SK-N-SH (cell line): ENCODE measurements at regions not wholly inside any gene's neighbourhood (a gene's known extent, or its start where the extent isn't known, plus 50 kb on each side); places are given as distances from the start of the nearest gene placed in this dataset.
"Not testable (repeated sequence)": the region's sequence is repeated elsewhere in the genome, so short reads cannot be mapped to it uniquely, and the experiment has no call there.

Source experiments
- CTCF ChIA-PET: fragments of 300-600, 350-600 bp; formaldehyde crosslinking; extraction: SDS; loops from one replicate; lab custom pipeline; 2021; lab: Yijun Ruan, JAX
- POLR2A ChIA-PET: fragments of 350-600 bp; sonication (Branson Sonifier 250); formaldehyde crosslinking; extraction: SDS; loops from one replicate; lab custom pipeline; 2020; ENCODE audit warnings: antibody characterized with exemption, inconsistent platforms; lab: Yijun Ruan, JAX
- DNase-seq: peaks from one replicate; pipeline ENCODE4 v3.0.0; 2012
- H2AFZ ChIP-seq: fragments of 200-600 bp; sonication (generic); 2 replicates; pipeline ENCODE4 v1.8.1; 2016; ENCODE audit warnings: antibody characterized with exemption, mild to moderate bottlenecking, low read depth
- H3F3A ChIP-seq: fragments of 200-600 bp; sonication (generic); replicated peaks from 2 replicates; pipeline ENCODE3; 2016; ENCODE audit warnings: antibody characterized with exemption, mild to moderate bottlenecking; ENCODE audit not compliant: insufficient read depth
- H3K27ac ChIP-seq, 2 experiments: fragments of 200-500 bp in 1 of 2; fragments of 200-600 bp in 1 of 2; sonication (Bioruptor generic) in 1 of 2; sonication (generic), shearing (Covaris generic) in 1 of 2; 2 replicates each; pipeline versions ENCODE4 v1.5.1 to v1.6.1; 2014 to 2016; ENCODE audit warnings: low read depth in 2 of 2, inconsistent platforms in 1 of 2, low read length in 1 of 2, mild to moderate bottlenecking in 1 of 2, mixed read lengths in 1 of 2
- H3K27me3 ChIP-seq: fragments of 200-600 bp; sonication (generic), shearing (Covaris generic); 2 replicates; pipeline ENCODE4 v1.6.1; 2016; ENCODE audit warnings: mixed run types; ENCODE audit not compliant: insufficient read depth
- H3K36me3 ChIP-seq, 2 experiments: fragments of 200-500 bp in 1 of 2; fragments of 200-600 bp in 1 of 2; sonication (Bioruptor generic) in 1 of 2; sonication (generic) in 1 of 2; replicated peaks in 1 of 2; 2 replicates each; pipeline versions ENCODE3 to v1.5.1; 2014 to 2016; ENCODE audit warnings: low read length in 1 of 2, mild to moderate bottlenecking in 1 of 2; ENCODE audit not compliant: insufficient read depth in 2 of 2, control insufficient read depth in 1 of 2
- H3K4me1 ChIP-seq, 2 experiments: fragments of 200-500 bp in 1 of 2; fragments of 200-600 bp in 1 of 2; sonication (Bioruptor generic) in 1 of 2; sonication (generic), shearing (Covaris generic) in 1 of 2; 2 replicates each; pipeline versions ENCODE4 v1.5.1 to v1.6.1; 2014 to 2016; ENCODE audit warnings: low read depth in 1 of 2, low read length in 1 of 2, mixed run types in 1 of 2; ENCODE audit not compliant: insufficient read depth in 2 of 2, control insufficient read depth in 1 of 2
- H3K4me2 ChIP-seq: fragments of 200-600 bp; sonication (generic), shearing (Covaris generic); 2 replicates; pipeline ENCODE4 v1.6.1; 2017; ENCODE audit warnings: mixed run types
- H3K4me3 ChIP-seq, 2 experiments: fragments of 200-500 bp in 1 of 2; fragments of 200-600 bp in 1 of 2; sonication (Bioruptor generic) in 1 of 2; sonication (generic), shearing (Covaris generic) in 1 of 2; 2 replicates each; pipeline versions ENCODE4 v1.5.1 to v1.8.1; 2014 to 2016; ENCODE audit warnings: low read depth in 2 of 2, inconsistent platforms in 1 of 2, low read length in 1 of 2, mild to moderate bottlenecking in 1 of 2, mixed read lengths in 1 of 2, moderate library complexity in 1 of 2
- H3K79me2 ChIP-seq: fragments of 200-600 bp; sonication (generic); 2 replicates; pipeline ENCODE4 v1.8.1; 2017; ENCODE audit warnings: mild to moderate bottlenecking; ENCODE audit not compliant: insufficient read depth
- H3K9ac ChIP-seq: fragments of 200-600 bp; sonication (generic); 2 replicates; pipeline ENCODE4 v1.6.1; 2017; ENCODE audit warnings: mixed run types
- H3K9me2 ChIP-seq: fragments of 200-600 bp; sonication (generic); 2 replicates; pipeline ENCODE4 v1.6.1; 2017; ENCODE audit warnings: mixed run types
- H3K9me3 ChIP-seq: fragments of 200-600 bp; sonication (generic); 2 replicates; pipeline ENCODE4 v1.6.1; 2017; ENCODE audit warnings: mixed run types, mild to moderate bottlenecking, moderate library complexity
- H4K20me1 ChIP-seq: fragments of 200-600 bp; sonication (generic); 2 replicates; pipeline ENCODE4 v1.6.1; 2017; ENCODE audit warnings: mild to moderate bottlenecking, mixed run types; ENCODE audit not compliant: insufficient read depth
- CHD2 ChIP-seq: fragments of 150-350 bp; IDR thresholded peaks from 2 replicates; pipeline ENCODE4 v1.6.1; 2018; ENCODE audit warnings: low read length; ENCODE audit not compliant: partially characterized antibody
- EZH2phosphoT487 ChIP-seq: fragments of 200-600 bp; sonication (generic); IDR thresholded peaks from 2 replicates; pipeline ENCODE4 v1.6.1; 2017; ENCODE audit warnings: low read depth, mixed run types, mild to moderate bottlenecking, antibody characterized with exemption, moderate library complexity, borderline replicate concordance
- FOXM1 ChIP-seq: IDR thresholded peaks from 2 replicates; pipeline ENCODE4 v1.4.0; 2012; ENCODE audit warnings: low read depth, mild to moderate bottlenecking
- GATA2 ChIP-seq: sonication (generic); formaldehyde crosslinking; IDR thresholded peaks from 2 replicates; pipeline ENCODE4 v1.5.0; 2020; ENCODE audit warnings: mild to moderate bottlenecking, missing genetic modification reagents
- POLR2AphosphoS5 ChIP-seq: IDR thresholded peaks from 2 replicates; pipeline ENCODE4 v1.6.1; 2012; ENCODE audit warnings: low read depth, low read length
- RCOR1 ChIP-seq: fragments of 150-350 bp; IDR thresholded peaks from 2 replicates; pipeline ENCODE4 v1.6.1; 2017; ENCODE audit warnings: antibody characterized with exemption, low read length
- RFX5 ChIP-seq: IDR thresholded peaks from 2 replicates; pipeline ENCODE4 v1.6.1; 2012; ENCODE audit warnings: mild to moderate bottlenecking, improper control_type of control experiment, low read length
- SIN3A ChIP-seq: IDR thresholded peaks from 2 replicates; pipeline ENCODE4 v1.6.1; 2012; ENCODE audit warnings: low read depth, mild to moderate bottlenecking, low read length, moderate library complexity, borderline replicate concordance
- SMC3 ChIP-seq: IDR thresholded peaks from 2 replicates; pipeline ENCODE4 v1.6.1; 2012; ENCODE audit warnings: low read depth, low read length, improper control_type of control experiment
- WGBS: methylation state at CpG from one replicate; pipeline ENCODE4 v1.1.6; 2017; ENCODE audit warnings: low lambda C conversion rate; 5-methylcytosine and 5-hydroxymethylcytosine counted together
- TF ChIP-seq, protein P1 (sequence below): IDR thresholded peaks from 2 replicates; pipeline ENCODE4 v1.4.0; 2012; ENCODE audit warnings: low read depth
- TF ChIP-seq, protein P2 (sequence below): fragments of 200-600 bp; sonication (generic); IDR thresholded peaks from 2 replicates; pipeline ENCODE4 v1.6.1; 2017; ENCODE audit warnings: antibody characterized with exemption, mild to moderate bottlenecking, moderate library complexity
- TF ChIP-seq, protein P3 (sequence below): fragments of 150-350 bp; IDR thresholded peaks from 2 replicates; pipeline ENCODE4 v1.6.1; 2016; ENCODE audit warnings: mild to moderate bottlenecking, low read depth, low read length
- TF ChIP-seq, protein P4 (sequence below): IDR thresholded peaks from 2 replicates; pipeline ENCODE4 v1.6.1; 2012; ENCODE audit warnings: mild to moderate bottlenecking, low read depth, low read length, moderate library complexity

DNA sequence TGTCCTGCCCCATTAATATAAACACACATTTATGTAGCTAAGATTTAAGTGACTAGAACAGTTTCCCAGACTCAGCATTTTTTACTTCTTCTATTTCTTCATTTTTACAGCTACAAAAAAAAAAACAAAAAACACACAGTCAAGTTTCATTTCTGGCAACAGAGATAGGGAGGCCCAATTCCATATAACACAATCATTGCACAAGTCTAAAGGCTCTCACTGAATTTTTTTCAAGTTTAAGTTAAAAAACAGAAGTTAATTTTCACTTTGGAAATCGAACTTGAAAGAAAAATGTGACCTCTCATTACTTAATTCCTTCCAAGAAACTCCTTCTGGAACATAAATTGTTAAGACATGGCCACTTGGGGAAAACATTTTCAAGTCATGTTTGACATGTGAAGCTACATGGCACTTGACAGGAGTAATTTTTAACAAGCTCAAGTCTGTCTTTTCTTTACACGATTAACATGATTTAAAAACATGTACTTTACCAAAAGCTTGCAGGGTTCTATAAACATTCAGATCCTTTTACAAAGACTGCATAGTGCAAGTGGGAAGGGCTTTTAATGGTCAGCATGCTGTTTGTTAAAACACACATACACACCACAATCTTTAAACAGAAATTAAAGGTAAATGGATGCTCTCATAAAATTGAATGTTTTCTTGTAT is 100.1 kb upstream of the CCDC28A start:
- 9% methylated on average over 2 of the region's 2 CpGs for whole genome bisulfite sequencing
- no peak overlapping the region for H3K9ac ChIP-seq
- no peaks in the 10 kb centered on the region for H3K79me2 ChIP-seq
- no peaks in the 10 kb centered on the region for H3F3A ChIP-seq
- no peak overlapping the region for H3K4me2 ChIP-seq
- DNase-seq: no peak
- no peak overlapping the region for H3K4me3 ChIP-seq
- H3K36me3 ChIP-seq: no peaks in the 10 kb centered on the region
- no peaks in the 10 kb centered on the region for H3K9me2 ChIP-seq
- CTCF ChIA-PET: interaction anchor here (0.7 kb wide), 1 partner anchor 131 kb away, joined by 3 read pairs; no protein-coding TSS in a partner anchor
- no peak overlapping the region for H2AFZ ChIP-seq
- H3K27me3 ChIP-seq: peaks cover 10% of the 10 kb centered on the region; the same call in 1 of the 2 replicates
- H4K20me1 ChIP-seq: no peaks in the 10 kb centered on the region
- no peak for TF ChIP-seq EZH2phosphoT487
- TF ChIP-seq SMC3: no peak
- no peak for TF ChIP-seq RFX5
- TF ChIP-seq POLR2AphosphoS5: no peak
- TF ChIP-seq CHD2: no peak
- no peak for TF ChIP-seq RCOR1
- TF ChIP-seq FOXM1: no peak
- TF ChIP-seq, all 33 proteins: peak for 0
- H3K27ac ChIP-seq: no peak overlapping the region
- H3K9me3 ChIP-seq: no peaks in the 10 kb centered on the region
- POLR2A ChIA-PET: no interaction called here
- H3K4me1 ChIP-seq: no peaks in the 10 kb centered on the region

DNA sequence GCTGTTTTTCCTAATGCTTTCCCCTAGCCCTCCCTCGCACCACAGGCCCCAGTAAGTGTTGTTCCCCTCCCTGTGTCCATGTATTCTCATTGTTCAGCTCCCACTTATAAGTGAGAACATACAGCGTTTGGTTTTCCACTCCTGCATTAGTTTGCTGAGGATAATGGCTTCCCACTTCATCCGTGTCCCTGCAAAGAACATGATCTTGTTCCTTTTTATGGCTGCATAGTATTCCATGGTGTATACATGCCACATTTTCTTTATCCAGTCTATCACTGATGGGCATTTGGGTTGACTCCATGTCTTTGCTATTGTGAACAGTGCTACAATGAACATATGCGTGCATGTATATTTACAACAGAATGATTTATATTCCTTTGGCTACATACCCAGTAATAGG is 99.1 kb upstream of the CCDC28A start:
- H3K9me3 ChIP-seq, POLR2A ChIA-PET, H3K9ac ChIP-seq, H3K36me3 ChIP-seq, DNase-seq, H3K4me2 ChIP-seq, H4K20me1 ChIP-seq, H2AFZ ChIP-seq, H3K27ac ChIP-seq, H3K4me1 ChIP-seq, H3K4me3 ChIP-seq, H3F3A ChIP-seq, H3K9me2 ChIP-seq, CTCF ChIA-PET, H3K27me3 ChIP-seq, H3K79me2 ChIP-seq: not testable (repeated sequence)
- 22% methylated on average over 4 of the region's 4 CpGs for WGBS

GRCh38 chr6:138677538-138677937 is 96.0 kb upstream of the CCDC28A start:
- Histone ChIP-seq H3K4me1 (no peaks in the 10 kb centered on the region), H3K27ac (no peak overlapping the region), H3K4me3 (no peak overlapping the region), H3K4me2 (no peak overlapping the region), H3K79me2 (no peaks in the 10 kb centered on the region), H2AFZ (no peak overlapping the region), H3K9me2 (no peaks in the 10 kb centered on the region), H3F3A (no peaks in the 10 kb centered on the region), H4K20me1 (no peaks in the 10 kb centered on the region), H3K9ac (no peak overlapping the region), H3K27me3 (0 out of 2 replicates have a peak, but pooled peaks cover 2% of the 10 kb centered on the region), H3K36me3 (no peaks in the 10 kb centered on the region), H3K9me3 (no peaks in the 10 kb centered on the region)
- TF ChIP-seq, protein P1, sequence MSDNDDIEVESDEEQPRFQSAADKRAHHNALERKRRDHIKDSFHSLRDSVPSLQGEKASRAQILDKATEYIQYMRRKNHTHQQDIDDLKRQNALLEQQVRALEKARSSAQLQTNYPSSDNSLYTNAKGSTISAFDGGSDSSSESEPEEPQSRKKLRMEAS: no peak
- TF ChIP-seq SIN3A (no peak), RFX5 (no peak), GATA2 (no peak)
- TF ChIP-seq, protein P2, sequence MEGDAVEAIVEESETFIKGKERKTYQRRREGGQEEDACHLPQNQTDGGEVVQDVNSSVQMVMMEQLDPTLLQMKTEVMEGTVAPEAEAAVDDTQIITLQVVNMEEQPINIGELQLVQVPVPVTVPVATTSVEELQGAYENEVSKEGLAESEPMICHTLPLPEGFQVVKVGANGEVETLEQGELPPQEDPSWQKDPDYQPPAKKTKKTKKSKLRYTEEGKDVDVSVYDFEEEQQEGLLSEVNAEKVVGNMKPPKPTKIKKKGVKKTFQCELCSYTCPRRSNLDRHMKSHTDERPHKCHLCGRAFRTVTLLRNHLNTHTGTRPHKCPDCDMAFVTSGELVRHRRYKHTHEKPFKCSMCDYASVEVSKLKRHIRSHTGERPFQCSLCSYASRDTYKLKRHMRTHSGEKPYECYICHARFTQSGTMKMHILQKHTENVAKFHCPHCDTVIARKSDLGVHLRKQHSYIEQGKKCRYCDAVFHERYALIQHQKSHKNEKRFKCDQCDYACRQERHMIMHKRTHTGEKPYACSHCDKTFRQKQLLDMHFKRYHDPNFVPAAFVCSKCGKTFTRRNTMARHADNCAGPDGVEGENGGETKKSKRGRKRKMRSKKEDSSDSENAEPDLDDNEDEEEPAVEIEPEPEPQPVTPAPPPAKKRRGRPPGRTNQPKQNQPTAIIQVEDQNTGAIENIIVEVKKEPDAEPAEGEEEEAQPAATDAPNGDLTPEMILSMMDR: no peak
- TF ChIP-seq, protein P3, sequence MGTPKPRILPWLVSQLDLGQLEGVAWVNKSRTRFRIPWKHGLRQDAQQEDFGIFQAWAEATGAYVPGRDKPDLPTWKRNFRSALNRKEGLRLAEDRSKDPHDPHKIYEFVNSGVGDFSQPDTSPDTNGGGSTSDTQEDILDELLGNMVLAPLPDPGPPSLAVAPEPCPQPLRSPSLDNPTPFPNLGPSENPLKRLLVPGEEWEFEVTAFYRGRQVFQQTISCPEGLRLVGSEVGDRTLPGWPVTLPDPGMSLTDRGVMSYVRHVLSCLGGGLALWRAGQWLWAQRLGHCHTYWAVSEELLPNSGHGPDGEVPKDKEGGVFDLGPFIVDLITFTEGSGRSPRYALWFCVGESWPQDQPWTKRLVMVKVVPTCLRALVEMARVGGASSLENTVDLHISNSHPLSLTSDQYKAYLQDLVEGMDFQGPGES: no peak
- TF ChIP-seq, protein P4, sequence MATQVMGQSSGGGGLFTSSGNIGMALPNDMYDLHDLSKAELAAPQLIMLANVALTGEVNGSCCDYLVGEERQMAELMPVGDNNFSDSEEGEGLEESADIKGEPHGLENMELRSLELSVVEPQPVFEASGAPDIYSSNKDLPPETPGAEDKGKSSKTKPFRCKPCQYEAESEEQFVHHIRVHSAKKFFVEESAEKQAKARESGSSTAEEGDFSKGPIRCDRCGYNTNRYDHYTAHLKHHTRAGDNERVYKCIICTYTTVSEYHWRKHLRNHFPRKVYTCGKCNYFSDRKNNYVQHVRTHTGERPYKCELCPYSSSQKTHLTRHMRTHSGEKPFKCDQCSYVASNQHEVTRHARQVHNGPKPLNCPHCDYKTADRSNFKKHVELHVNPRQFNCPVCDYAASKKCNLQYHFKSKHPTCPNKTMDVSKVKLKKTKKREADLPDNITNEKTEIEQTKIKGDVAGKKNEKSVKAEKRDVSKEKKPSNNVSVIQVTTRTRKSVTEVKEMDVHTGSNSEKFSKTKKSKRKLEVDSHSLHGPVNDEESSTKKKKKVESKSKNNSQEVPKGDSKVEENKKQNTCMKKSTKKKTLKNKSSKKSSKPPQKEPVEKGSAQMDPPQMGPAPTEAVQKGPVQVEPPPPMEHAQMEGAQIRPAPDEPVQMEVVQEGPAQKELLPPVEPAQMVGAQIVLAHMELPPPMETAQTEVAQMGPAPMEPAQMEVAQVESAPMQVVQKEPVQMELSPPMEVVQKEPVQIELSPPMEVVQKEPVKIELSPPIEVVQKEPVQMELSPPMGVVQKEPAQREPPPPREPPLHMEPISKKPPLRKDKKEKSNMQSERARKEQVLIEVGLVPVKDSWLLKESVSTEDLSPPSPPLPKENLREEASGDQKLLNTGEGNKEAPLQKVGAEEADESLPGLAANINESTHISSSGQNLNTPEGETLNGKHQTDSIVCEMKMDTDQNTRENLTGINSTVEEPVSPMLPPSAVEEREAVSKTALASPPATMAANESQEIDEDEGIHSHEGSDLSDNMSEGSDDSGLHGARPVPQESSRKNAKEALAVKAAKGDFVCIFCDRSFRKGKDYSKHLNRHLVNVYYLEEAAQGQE: no peak
- ChIA-PET POLR2A (no interaction called here), CTCF (no interaction called here)
- no peak for DNase-seq
- 21% methylated on average over 6 of the region's 6 CpGs for WGBS
